ENCODE measurements at regions not wholly inside any gene's neighbourhood (a gene's known extent, or its start where the extent isn't known, plus 50 kb on each side); places are given as distances from the start of the nearest gene placed in this dataset.
"Not testable (repeated sequence)": the region's sequence is repeated elsewhere in the genome, so short reads cannot be mapped to it uniquely, and the experiment has no call there.

DNA sequence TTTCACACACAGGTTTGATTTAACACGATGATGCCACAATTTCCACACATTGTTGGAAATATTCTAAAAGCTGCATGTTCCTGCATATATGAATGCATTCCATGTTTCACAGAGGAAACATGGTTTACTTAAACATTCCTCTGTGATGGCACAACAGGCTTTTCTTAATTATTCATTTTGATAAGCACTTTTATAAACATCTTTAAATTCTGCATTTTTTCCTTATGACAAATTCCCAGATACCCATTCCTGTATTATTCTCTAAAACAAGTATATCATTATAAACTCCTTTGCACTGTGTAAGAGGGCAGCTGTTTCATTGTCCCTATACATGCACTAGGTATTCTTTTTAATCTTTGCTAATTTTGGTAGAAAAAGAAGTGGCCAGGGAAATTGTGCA lies 532.3 kb downstream of the SOX6 start:
- DNase-seq, result no peak

DNA sequence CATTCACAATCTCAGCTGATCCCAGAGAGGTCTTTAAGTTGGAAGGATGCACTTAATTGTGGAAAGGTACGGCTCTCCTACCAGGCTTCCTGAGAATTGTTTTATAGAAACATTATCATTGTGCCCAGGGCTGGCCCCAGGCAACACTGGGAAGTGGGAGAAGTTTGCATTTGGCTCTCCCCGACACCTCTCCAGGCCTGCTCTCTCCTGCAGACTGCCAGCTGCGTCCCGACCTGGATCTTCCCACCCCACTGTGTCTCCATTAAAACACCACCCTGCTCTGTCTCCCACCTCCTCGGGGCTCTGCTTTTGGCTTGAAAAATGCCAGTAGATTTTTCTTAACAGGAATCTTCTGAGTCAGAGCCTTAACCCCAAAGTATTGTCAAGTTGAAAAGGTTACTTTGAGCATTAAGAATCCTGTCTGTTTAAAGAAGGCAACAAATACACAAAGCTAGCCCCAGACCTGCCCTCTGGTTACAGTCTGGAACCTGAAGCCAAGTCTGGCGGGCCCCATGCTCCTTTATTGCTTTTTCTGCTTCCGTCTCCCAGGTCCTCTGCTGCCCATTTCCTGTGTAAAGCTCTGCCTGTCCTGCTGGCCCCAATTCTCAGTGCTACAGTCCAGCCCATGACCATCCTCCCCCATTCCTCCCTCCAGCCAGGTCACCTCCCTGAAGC lies 530.2 kb downstream of the SOX6 start:
- no peak for DNase-seq

DNA sequence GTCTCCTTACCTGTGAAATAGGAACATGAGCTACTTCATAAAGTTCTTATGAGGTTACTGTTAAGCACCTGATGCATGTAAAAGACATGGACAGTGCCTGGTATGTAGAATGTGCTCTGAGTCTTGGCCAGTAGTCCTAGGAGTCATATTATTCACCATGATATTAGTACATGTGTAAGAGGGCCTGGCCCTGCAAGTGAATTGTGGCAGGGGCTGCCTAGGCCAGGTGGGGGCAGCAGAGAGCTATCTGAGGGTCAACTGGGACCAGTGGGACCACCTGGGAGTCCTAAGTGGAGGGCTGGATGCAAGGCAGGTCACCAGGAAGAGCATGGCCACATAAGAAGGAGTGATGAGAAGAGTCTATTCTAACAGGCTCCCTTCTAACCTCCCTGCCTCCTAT lies 529.5 kb downstream of the SOX6 start:
- no peak for DNase-seq

DNA sequence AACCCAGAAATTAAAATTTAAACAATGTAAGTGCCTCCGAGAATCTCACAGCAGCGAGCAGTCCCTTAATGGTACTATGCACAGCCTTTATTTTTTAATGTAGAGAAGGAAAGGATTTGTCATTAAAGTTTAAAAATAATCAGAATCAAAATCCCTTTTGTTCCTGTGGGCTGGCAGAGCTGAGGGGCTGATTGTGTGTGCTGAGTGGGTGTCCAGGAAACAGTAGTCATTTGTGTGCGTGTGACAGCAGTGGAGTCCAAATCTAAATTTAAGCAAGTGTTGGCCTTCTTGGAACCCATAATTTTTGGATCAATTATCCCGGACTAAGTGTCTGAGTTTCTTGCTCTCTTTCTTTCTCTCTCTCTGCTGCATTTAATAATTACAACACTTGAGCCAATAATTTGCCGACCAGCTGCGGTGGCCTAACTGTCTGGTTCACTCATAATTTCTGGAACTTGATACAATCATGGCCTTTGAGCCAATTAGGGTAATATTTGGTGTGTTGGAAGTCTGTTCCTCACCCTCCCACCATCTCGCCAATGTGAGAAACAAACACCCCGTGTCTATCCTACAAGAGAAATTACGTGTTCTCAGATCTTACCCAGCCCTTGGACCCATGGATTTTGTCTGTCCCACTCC lies 528.0 kb downstream of the SOX6 start:
- DNase-seq, result no peak

DNA sequence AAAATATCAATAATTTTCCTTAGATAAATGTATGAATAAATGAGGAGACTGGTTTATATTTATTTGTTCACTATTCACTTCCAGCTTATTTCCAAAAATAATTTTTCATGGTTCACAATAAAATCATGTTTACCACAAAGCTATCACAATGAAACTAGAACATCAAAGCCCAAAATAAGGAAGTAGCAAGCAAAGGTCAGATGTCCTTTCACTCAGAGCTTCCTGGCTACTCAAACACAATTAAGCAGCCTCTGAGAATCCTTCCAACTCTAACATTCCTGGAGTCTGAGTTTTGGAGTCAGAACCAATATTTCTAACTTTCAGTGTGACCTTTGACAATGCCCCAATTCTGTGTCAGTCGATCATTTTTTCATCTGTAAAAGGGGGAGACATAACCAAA lies 527.0 kb downstream of the SOX6 start:
- DNase-seq, result no peak

DNA sequence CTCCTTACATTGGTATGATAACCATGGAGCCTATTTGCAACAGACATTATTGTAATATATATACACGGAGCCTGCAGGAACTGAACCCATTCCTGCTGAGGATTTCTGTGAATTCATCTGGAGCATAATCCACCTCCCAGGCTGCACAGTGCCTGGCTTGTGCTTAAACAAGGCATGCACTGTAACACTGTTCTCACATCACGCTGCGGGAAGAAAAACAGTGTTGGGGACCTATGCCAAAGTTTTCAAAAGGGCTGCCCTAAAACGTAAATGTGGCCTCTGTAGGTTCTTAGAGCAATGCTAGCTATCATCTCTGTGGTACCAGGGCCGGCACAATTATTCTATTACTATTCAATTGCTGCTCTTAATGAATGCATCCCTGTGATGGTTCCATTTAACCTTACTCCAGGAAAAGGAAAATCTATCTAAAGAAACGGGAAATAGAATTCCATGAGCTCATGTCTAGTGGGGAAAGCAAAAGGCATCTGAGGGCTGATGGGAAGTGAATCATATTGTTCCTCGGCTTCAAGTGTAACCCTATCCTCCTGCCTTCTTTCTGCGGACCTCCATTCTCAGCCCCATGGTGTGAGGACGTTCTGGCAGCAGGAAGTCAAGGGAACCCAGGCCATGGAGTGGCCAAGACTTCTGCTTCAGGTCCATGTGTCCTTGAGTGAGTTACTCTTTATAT lies 525.5 kb downstream of the SOX6 start:
- DNase-seq, result no peak

DNA sequence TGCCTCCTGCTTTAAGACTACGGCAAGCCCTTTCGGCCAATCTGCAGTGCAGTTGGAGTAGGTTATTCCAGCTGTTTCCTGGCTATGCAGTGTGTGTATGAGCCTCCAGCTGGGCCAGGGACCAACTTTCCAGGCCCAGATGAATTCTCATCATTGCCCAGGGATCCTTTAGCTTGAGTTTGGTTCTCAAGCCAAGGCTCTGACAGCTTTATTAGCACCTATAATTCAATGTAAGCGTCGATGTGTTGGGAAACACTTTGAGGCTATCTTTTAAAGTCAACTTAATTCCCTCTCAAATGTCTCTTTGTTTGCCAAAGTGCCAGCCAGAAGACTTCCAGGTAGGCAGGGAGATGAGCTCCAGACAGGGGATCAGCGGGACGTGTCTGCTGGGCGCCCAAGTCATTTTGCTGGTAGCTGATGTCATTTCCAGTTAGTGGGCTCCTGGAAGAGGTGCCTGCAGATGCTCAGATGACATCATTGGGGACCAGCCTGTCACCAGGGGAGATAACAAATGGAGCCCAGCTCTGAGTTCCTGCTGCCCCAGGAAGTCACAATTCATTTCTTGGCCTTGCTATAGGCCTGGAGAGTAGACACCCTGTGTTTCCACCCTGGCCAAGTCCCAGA lies 520.4 kb downstream of the SOX6 start:
- no peak for DNase-seq

DNA sequence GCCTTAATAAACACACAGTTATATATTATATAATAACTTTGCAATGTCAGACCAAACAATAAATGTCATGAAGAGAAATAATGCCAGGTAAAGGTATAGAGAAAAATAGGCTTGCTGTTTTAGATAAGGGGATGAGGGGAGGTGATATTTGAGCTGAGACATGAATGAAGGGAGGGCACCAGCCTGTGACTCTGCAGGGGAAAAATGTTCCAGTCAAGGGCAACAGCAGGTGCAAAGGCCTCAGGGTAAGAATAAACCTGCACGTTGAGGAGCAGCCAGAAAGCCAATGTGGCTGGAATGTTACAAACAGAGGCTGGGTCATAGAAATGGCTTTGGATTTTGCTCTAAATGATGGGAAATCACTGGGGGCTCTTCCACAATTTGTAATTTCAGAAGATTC lies 519.6 kb downstream of the SOX6 start:
- DNase-seq, result peak; percentile 1

DNA sequence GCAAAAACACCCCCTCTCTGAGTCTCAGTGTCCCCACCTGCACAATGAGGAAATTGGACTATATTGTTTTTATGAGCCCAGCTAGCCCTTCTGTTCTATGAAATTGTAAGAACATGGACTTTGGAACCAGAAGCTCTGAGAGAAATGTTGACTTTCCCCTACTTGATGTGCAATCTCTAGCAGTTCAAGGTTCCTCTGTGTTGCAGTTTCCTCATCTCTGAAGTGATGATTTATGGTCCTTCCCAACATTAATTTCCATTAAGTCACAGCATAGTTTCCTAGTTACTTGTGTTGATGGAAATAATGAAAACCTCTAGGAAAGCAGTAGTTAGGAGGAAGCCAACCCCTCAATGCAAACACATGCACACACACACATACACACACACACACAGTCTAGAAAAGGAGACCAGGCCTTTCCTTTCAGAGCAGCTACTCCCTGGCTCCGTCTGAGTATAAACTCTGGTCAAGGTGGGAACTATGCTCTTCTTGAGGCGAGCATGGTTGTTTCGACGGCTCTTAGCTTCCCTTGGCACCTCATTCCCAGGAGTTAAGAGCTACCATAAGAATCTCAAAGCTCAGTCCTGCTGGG lies 518.4 kb downstream of the SOX6 start:
- DNase-seq, result no peak

DNA sequence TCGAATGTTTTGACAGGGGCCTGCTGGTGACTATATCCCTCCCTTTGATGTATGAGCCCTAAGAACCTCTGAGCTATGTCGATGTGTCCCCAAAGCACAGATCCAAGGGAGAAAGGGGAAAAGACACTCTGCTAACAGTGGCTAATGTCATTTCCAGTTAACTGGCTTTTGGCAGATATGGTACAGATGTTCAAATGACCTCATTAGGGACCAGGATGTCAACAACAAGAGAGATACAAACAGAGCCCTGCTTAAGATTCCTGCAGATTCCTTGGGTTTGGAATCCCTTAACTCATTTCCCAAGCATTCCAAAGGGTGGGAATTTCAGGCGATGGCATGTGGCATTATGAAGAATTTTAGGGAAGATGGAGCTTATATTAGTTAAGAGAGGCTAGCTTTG lies 517.3 kb downstream of the SOX6 start:
- no peak for DNase-seq

DNA sequence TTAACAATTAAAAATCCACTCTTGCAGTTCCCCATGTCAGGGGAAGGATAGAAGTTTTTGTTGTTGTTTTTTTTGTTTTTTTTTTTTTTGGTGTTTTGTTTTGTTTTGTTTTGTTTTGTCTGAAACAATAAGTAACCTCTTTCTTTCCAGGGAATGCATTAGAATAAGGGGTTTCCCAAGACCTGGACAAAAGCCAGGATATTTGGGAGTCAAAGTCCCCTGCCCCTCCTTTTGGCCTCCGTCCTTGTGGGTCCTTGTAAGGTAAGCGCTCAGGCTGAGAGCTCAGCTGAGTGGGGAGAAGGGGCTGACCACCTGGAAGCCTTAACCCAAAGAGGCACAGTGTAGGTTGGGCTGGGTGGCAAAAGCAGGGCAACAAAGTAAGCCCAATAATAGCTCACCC lies 515.4 kb downstream of the SOX6 start:
- DNase-seq, result no peak

DNA sequence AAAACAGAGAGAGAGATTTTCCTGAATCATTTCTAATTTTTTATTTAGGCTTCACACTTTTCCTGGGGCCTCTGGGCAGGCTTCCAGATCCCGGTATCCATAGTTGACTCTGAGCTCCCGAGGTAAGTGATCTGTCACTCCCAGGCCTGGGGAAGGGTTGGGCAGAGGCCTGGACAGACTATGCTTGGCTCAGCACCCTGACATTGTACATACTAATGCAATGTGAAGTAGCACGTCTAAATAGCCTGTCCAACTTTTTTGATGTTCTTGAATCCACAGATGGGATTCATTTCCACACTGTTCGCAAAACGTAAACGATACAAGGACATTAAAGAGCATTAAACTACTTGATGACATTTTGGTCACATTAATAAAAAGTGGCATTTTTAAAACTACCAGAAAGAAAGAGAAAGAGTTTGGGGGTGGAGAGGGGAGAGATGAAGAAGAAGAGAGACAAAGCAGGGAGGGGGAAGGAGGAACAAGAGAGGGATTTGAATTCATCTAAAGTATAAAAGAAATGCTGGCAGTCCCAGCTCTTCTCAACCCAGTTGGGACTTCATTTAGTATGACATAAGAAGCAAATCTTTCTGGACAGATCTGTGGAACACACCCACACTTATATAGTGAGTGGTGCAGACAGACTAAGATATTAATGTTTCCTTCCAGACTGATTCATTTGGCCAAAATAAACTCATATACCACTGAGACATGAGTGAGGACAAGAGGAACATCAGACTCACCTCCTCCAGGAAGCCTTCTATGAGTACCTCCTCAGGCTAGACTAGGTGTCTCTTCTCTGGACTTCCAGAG lies 514.2 kb downstream of the SOX6 start:
- DNase-seq, result no peak

DNA sequence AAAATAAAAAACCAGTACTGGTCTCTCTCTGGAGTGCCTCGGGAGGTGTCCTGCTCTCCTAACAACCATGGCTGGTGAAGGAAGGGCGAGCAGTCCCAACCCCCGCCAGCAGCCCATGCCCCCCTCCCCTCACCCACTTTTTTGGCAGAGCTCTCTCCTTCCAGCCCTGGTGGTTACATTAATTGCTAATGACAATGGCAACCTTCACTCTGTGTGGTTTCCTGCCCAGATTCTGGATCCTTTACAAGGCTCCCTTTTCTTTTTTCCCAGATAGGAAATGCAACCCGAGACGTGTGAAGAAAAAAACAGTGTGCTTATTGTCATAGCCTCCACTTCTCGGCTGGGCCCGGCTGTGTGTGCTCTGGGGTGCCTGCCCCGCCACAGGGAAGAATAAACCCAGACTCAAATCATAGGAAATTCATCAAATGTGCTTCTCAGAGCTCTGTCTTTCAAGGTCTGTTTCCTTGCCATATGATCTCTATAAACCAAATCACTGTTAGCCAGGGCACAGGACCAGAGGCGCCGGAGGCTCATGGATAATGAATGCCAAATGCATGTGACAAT lies 513.0 kb downstream of the SOX6 start:
- no peak for DNase-seq

DNA sequence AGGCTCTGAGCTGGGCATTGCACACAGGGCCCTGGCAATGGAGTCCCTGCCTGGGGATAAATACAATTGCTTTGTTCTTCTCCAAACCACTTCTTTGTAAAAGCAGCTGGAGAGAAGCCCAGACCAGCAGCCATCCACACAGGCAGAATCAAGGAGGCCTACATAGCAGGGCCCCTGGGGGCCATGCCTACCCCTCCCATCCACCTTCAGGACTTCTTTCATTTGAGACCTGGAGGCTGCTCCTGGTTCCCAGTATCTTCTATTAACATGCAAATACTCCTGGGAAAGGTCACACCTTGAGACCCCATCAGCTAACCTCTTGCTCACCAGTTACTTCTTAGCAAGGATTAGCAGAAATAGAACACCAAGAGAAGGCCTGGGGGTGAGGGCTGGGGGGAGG lies 511.1 kb downstream of the SOX6 start:
- DNase-seq, result no peak

DNA sequence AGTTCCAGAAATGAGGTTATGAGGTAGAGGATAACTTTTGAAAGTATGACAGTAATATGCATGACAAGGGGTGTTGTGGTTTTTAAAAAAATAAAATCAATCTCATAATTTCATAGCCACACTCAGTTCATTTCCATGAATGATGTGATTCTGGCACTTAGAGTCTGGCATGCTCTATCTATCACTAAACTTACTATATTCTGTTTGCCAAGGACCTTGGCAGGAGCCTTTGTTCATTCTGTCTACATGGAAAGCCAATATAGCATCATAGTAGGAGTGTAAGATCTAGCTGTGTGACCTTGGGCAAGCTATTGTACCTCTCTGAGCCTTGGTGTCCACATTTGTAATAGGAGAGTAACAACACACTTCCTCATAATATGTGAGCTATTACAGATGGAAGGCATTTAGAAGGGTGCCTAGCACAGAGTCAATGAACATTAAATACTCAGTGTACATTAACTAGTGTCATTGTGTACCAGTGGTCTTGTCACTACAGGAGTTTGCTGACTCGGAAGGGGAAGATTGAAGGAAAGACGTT lies 507.6 kb downstream of the SOX6 start:
- DNase-seq, result no peak

DNA sequence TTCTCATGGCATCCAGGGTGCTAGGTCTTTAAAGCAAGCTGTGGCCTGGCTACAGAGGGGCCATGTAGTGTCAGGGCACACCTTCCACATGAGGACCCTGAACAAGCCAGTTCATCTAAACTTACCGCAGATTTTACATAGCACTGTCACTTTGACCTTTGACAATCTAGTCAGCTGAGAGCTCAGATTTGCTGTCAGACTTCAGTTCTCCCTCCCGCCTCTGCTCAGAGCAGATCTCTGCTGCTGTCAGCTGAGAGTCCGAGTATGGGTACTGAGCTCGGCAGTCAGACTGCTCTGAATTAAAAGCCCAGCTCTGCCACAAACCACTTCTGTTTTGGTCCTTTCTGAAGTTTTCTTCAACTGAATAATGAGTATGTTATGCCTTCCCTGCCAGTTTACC lies 507.1 kb downstream of the SOX6 start:
- DNase-seq, result no peak

DNA sequence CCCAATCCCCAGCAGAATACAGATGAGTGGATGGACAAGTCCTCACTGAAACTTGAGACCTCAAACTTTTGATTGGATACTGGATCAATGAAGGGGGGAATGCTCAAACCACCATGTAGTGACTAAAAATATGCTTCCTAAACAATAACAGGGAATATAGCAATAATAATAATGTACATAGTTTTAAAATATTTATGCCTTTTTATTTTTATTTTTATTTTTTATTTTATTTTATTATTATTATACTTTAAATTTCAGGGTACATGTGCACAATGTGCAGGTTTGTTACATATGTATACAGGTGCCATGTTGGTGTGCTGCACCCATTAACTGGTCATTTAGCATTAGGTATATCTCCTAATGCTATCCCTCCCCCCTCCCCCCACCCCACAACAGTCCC lies 506.0 kb downstream of the SOX6 start:
- DNase-seq, result not testable (repeated sequence)

DNA sequence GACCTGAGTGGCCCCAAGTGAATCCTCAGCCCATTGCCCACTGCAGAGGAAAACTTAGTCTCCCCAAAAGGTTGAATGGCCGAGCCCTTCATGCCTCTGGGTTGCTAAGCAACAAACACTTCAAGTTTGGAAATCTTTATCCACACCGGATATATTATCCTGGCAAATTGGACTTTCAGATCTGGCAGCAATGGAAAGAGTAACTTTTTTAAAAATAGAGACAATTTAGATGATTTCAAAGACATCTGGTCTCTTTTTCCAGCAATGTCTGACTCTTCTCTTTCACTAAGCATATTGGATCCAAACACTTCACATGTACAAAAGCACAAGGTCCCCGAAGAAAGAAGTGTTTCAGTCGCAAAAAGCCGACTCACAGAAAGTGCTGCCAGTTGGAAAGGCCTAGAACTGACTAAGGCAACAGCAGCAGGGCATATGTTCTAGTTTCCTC lies 505.3 kb downstream of the SOX6 start:
- no peak for DNase-seq

DNA sequence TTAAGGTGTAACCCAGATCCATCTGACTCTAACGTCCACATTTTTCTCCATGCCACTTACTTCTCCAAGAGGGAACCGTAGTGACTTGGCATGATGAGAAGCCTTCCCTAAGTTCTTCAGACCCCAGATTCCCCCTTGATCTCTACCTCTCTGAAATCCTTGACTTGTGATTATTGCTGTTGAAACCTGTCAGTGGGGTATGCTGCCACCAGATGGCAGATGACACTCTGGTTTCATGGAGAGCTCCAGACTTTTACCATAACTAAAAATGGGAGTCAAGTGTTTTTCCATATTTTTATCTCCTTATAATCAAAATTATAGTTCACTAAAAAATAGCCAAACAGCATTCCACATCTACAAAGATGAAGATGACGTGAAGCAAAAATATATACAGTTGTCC lies 504.2 kb downstream of the SOX6 start:
- peak; percentile 2 for DNase-seq

DNA sequence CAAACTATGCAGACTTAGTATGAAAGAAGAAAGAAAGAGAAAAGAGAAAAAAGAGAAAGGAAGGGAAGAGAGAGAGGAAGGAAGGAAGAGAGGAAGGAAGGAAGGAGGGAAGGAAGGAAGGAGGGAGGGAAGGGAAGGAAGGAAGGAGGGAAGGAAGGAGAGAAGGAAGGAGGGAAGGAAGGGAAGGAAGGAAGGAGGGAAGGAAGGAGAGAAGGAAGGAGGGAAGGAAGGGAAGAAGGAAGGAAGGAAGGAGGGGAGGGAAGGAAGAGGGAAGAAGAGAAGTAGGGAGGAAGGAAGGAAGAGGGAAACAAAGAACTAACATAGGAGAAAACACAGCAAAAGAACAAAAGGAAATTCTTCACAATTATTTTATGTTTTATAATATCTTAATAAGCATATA lies 502.1 kb downstream of the SOX6 start:
- DNase-seq, result no peak

DNA sequence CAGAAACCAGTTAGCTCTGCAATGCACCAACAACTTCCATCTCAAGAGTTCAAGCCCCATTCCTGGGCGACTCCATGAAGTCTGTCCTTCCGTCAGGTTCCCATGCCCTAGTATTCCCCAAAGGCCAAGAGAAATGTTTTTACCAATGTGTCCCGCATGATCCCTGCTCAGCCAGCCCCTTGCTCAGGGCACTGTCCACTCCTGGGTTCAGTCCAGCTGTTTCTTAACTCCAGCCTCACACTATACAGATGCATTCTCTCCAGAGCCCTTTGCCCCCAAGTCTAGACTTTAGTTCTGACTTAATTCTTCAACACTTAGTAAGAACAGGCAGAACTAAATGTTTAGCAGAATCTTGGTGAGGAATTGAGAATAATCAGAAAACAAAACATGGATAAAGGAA lies 497.5 kb downstream of the SOX6 start:
- DNase-seq, result no peak

DNA sequence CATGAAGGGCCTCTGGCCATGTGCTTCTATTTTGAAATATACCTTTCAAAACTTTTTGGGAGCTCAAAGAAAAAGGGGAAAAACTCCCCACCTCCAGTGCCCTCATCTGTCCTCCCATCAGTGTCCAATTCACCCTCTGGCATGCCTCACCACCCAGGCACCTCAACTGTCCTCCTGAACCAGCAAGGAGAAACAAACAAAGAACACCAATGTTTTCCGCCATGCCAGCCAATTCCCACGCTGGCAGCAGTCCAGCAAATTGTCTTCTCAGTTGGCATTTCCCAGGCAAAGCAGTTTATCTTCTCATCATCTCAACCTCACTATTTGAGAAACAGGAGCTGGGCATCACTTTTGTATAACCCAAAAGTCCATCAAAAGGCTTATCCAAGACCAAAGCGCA lies 496.9 kb downstream of the SOX6 start:
- no peak for DNase-seq

Data from NCI-H510A treated with DMSO at 0.1 percent for 48 hours (cell line).